CD4-positive, alpha-beta T cell treated with Interleukin-6 for 4 hours (primary cell): ENCODE measurements at regions not wholly inside any gene's neighbourhood (a gene's known extent, or its start where the extent isn't known, plus 50 kb on each side); places are given as distances from the start of the nearest gene placed in this dataset.
A peak's percentile ranks its signal among the peaks of the same experiment; 100 is the strongest.

Source experiments
- DNase-seq: peaks from one replicate; pipeline ENCODE4 v3.0.0-alpha.2; 2020; ENCODE audit warnings: mixed read lengths

DNA sequence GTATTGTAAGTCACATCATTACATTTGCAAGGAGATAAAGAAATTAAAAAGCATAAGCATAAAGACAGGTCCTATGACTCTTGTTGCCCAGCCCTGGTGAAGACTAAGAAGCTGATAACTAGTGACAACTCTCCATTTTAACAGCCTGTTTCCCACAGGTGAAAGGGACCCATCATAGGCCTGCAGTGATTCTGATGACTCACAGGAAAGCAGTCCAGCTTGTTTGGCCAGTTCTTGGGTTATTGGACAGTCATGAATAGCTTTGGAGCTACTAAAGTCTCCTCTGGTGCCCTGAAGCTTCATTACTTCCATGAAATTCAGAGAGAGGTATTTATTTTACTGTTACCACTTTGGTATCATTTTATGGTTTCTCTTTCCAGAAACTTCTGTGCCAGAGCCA, 55.5 kb upstream of the DYRK2 start:
- no peak for DNase-seq

DNA sequence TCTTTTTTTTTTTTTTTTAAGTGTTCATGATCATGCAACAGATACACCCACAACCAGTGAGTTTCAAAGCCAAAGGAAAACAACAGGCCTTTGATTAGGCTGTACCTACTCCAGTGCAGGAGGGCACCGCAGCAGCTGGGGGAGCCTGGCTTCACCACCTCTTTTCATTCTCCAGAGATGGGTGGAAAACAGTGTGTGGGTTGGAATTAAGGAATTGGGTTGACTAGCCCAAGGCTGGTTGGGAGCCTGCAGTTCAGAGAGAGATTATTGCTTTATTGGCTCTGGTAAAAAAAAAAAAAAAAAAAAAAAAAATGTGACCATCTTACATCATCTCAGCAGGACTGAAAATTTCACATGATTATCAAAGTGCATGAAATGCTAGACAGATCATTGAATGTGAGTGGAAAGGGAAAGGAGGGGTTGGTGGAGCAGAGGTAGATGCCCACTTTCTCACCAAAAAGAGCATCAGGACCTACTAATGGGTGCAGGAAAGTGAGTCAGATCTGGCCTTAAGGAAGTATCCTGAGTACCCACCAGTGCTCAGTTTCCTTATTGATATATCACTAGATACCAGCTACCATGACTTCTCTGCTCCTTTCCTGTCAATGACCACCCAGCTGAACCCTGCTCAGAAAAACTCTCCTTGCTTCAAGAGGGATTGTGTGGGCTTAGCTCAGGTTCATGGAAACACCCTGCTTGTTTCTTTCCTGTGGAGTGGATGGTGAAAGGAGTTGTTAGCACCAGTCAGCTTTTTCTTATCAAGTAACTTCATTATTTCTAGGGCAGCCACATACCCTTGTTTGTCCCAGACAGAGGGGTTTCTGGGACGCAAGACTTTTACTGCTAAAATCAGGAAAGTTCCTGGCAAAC, 54.8 kb upstream of the DYRK2 start:
- peak; percentile 14 for DNase-seq

DNA sequence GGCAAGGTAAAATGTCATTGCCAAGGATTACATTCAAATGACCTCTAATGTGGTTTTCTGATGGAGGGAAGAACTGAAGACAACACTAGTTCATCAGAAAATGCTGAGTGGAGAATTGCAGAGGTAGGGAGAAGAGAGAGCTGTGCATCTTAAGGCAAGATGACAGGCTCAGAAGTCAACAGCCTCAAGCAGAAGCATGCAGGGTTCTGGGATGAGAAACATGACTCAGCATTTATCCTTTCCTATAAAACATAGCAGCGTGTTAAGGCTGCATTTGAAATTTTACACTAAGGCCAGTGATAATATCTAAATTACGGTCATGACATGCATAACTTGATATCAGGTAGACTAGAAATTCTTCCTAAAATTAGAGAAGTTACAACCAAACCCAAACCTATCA, 53.7 kb upstream of the DYRK2 start:
- no peak for DNase-seq

DNA sequence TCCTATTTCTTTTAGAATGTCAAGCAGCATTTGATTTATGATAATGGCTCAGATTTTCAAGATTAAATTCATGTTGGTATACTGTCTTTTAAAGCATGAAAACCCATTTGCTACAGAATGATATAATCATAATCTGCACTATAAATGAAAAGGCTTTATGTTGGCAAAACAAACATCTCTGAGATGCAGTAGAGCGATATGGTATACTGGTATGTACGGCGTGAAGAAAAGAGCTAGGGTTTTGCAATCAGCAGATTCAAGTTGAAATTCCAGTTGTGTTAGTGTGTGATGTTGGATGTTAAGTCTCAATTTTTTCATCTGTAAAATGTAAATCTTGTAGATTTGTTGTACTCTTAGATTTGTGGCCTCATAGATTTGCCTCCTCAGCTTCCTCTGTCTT, 53.2 kb upstream of the DYRK2 start:
- no peak for DNase-seq

- no peak for DNase-seq
Measured at GRCh38 chr12:67598598-67598997, 49.9 kb upstream of the DYRK2 start.
